ENCODE measurements at regions not wholly inside any gene's neighbourhood (a gene's known extent, or its start where the extent isn't known, plus 50 kb on each side); places are given as distances from the start of the nearest gene placed in this dataset.

GRCh38 chr6:11290027-11290426 is 57.6 kb upstream of the NEDD9 start:
- no peak for DNase-seq (ENCODE audit: low read depth in 6 of 9, low spot score in 9 of 9)
- Histone ChIP-seq H3K4me3 (ENCODE audit: low read length in 2 of 2) (no peak overlapping the region), H3K4me1 (ENCODE audit: control insufficient read depth in 2 of 2, insufficient read depth in 2 of 2, low read length in 2 of 2) (peaks cover 0 to 4% of the 10 kb centered on the region in 2 donors), H3K27ac (ENCODE audit: low read depth in 1 of 2, low read length in 1 of 2) (no peak overlapping the region), H3K9me3 (ENCODE audit: control insufficient read depth in 2 of 2, insufficient read depth in 1 of 2, low read length in 1 of 2) (peaks cover 0 to 4% of the 10 kb centered on the region in 2 donors), H3K27me3 (ENCODE audit: control insufficient read depth in 2 of 2, insufficient read depth in 1 of 2, low read length in 1 of 2) (no peaks in the 10 kb centered on the region), H3K36me3 (ENCODE audit: control insufficient read depth in 2 of 2, insufficient read depth in 2 of 2, low read length in 1 of 2) (no peaks in the 10 kb centered on the region)
- WGBS: 92% methylated on average over 8 of the region's 8 CpGs

- Histone ChIP-seq H3K27me3 (ENCODE audit: control insufficient read depth in 2 of 2, insufficient read depth in 1 of 2, low read length in 1 of 2) (no peaks in the 10 kb centered on the region), H3K27ac (ENCODE audit: low read depth in 1 of 2, low read length in 1 of 2) (no peak overlapping the region), H3K4me1 (ENCODE audit: control insufficient read depth in 2 of 2, insufficient read depth in 2 of 2, low read length in 2 of 2) (peaks cover 0 to 4% of the 10 kb centered on the region in 2 donors), H3K36me3 (ENCODE audit: control insufficient read depth in 2 of 2, insufficient read depth in 2 of 2, low read length in 1 of 2) (no peaks in the 10 kb centered on the region), H3K9me3 (ENCODE audit: control insufficient read depth in 2 of 2, insufficient read depth in 1 of 2, low read length in 1 of 2) (peaks cover 0 to 4% of the 10 kb centered on the region in 2 donors), H3K4me3 (ENCODE audit: low read length in 2 of 2) (no peak overlapping the region)
- DNase-seq (ENCODE audit: low read depth in 6 of 9, low spot score in 9 of 9): no peak
- WGBS: 96% methylated on average over 7 of the region's 7 CpGs
Observed at GRCh38 chr6:11288065-11288464, 55.6 kb upstream of the NEDD9 start.

GRCh38 chr6:11284996-11285395 is 52.5 kb upstream of the NEDD9 start:
- Histone ChIP-seq H3K9me3 (ENCODE audit: control insufficient read depth in 2 of 2, insufficient read depth in 1 of 2, low read length in 1 of 2) (no peaks in the 10 kb centered on the region), H3K4me1 (ENCODE audit: control insufficient read depth in 2 of 2, insufficient read depth in 2 of 2, low read length in 2 of 2) (no peaks in the 10 kb centered on the region), H3K4me3 (ENCODE audit: low read length in 2 of 2) (no peak overlapping the region), H3K27ac (ENCODE audit: low read depth in 1 of 2, low read length in 1 of 2) (no peak overlapping the region), H3K27me3 (ENCODE audit: control insufficient read depth in 2 of 2, insufficient read depth in 1 of 2, low read length in 1 of 2) (no peaks in the 10 kb centered on the region), H3K36me3 (ENCODE audit: control insufficient read depth in 2 of 2, insufficient read depth in 2 of 2, low read length in 1 of 2) (no peaks in the 10 kb centered on the region)
- DNase-seq (ENCODE audit: low read depth in 6 of 9, low spot score in 9 of 9): no peak
- WGBS: 97% methylated on average over 4 of the region's 4 CpGs

GRCh38 chr6:11283629-11284028 is 51.2 kb upstream of the NEDD9 start:
- no peaks in the 10 kb centered on the region for H3K9me3 ChIP-seq (ENCODE audit: control insufficient read depth in 2 of 2, insufficient read depth in 1 of 2, low read length in 1 of 2)
- H3K36me3 ChIP-seq (ENCODE audit: control insufficient read depth in 2 of 2, insufficient read depth in 2 of 2, low read length in 1 of 2): no peaks in the 10 kb centered on the region
- no peak overlapping the region for H3K27ac ChIP-seq (ENCODE audit: low read depth in 1 of 2, low read length in 1 of 2)
- no peak for DNase-seq (ENCODE audit: low read depth in 6 of 9, low spot score in 9 of 9)
- H3K4me1 ChIP-seq (ENCODE audit: control insufficient read depth in 2 of 2, insufficient read depth in 2 of 2, low read length in 2 of 2): no peaks in the 10 kb centered on the region
- WGBS: 98% methylated on average over 2 of the region's 2 CpGs
- H3K4me3 ChIP-seq (ENCODE audit: low read length in 2 of 2): no peak overlapping the region
- no peaks in the 10 kb centered on the region for H3K27me3 ChIP-seq (ENCODE audit: control insufficient read depth in 2 of 2, insufficient read depth in 1 of 2, low read length in 1 of 2)

- no peaks in the 10 kb centered on the region for H3K4me1 ChIP-seq (ENCODE audit: control insufficient read depth in 2 of 2, insufficient read depth in 2 of 2, low read length in 2 of 2)
- 89% methylated on average over 5 of the region's 5 CpGs for WGBS
- H3K4me3 ChIP-seq (ENCODE audit: low read length in 2 of 2): no peak overlapping the region
- no peak overlapping the region for H3K27ac ChIP-seq (ENCODE audit: low read depth in 1 of 2, low read length in 1 of 2)
- H3K27me3 ChIP-seq (ENCODE audit: control insufficient read depth in 2 of 2, insufficient read depth in 1 of 2, low read length in 1 of 2): no peaks in the 10 kb centered on the region
- DNase-seq (ENCODE audit: low read depth in 6 of 9, low spot score in 9 of 9): no peak
- H3K9me3 ChIP-seq (ENCODE audit: control insufficient read depth in 2 of 2, insufficient read depth in 1 of 2, low read length in 1 of 2): no peaks in the 10 kb centered on the region
- no peaks in the 10 kb centered on the region for H3K36me3 ChIP-seq (ENCODE audit: control insufficient read depth in 2 of 2, insufficient read depth in 2 of 2, low read length in 1 of 2)
Observed at GRCh38 chr6:11282875-11283274, 50.4 kb upstream of the NEDD9 start.

All from thymus (tissue), 11 donors.